Femur (tissue), 1 donor: ENCODE measurements at regions not wholly inside any gene's neighbourhood (a gene's known extent, or its start where the extent isn't known, plus 50 kb on each side); places are given as distances from the start of the nearest gene placed in this dataset.

Source experiments
- DNase-seq: peaks from one replicate; pipeline ENCODE4 v3.0.0-alpha.2; 2017

DNA sequence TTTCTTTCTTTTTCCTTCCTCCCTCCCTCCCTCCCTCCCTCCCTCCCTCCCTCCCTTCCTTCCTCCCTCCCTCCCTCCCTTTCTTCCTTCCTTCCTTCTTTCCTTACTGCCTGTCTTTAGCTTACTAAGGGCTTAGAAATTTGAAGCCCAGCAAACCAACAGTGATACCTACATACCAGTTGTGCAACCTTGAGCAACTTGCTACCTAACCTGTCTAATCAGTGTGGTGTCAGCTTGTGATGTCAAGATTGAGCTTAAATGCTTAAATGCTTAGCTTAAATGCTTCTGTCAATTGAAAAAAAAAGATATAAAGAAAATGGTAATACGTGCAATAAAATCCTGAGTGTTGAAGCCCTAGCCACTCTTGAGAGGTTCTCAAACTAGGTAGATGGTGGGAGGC, 728.6 kb downstream of the TRIML1 start:
- no peak for DNase-seq

DNA sequence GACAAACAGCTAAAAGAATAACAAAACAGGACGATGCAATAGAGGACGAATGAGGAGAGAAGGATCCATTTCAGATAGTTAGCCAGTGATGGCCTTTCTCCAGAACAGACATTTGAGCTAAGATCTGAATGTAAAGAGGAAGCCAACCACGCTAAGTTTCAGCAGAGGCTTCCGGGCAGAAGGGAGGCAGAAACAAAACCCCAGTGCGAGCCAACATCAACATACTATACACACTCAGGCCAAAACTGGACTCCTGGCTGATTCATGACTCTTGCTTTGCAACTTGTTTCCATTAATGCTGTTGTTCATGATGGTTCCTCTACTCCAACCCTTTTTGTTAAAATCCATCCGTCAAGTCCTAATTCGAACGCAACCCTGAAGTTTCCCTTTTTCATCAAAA, 730.3 kb downstream of the TRIML1 start:
- DNase-seq: peak; percentile 23

DNA sequence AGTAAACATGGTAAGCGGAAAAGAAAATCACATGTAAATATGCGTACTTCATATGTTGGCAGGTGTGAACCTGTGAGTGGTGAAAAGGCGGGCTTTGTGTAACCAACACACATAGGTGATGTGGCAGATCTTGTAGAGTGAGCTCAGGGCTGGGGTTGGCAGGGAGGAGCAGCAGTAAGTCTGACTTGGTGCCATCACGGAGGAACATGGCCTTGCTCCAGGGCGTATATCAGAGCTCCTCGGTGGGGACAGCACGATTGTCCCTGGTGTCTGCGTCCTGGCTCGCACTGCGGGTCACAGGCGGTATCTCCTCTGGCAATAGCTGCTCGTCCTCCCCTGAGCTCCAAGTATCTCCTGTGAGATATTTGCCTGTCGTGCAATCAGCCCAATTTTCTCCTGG, 733.6 kb downstream of the TRIML1 start:
- DNase-seq: no peak

DNA sequence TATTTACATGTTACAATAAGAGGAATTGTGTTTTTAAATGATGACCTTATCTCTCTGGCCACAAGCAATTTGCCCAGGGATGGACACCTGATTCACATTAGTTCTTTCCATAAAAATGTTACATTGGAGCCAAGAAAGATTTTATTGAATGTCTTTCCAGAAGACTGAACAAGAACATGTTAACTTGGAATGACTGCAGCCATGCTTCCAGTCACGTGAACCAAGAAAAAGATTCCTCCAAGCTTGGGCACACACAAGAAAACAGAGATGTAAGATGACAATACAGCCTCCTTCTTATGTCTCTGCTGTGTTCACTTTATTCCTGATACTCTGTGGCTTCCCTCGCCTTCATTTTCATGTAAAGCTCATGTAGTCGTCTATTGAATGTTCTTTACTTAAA, 737.6 kb downstream of the TRIML1 start:
- DNase-seq: no peak

DNA sequence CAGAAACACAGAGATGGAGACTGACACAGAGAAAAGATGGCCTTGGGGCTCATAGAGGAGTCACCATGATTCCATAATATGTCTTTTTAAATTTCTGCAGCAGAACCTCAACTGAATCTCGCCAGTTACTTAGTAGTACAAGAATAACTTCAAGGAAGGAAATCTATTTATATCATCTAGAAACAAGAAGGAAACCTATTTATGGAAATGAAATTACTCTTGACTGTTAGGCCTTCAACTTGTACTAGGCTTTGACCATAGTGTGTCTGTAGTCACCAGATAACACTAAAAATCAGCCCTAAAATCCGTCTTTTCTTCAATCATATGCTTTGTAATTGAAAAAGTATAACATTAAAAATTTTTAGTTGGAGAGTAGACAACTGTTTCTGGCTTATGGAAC, 740.4 kb downstream of the TRIML1 start:
- DNase-seq: no peak

DNA sequence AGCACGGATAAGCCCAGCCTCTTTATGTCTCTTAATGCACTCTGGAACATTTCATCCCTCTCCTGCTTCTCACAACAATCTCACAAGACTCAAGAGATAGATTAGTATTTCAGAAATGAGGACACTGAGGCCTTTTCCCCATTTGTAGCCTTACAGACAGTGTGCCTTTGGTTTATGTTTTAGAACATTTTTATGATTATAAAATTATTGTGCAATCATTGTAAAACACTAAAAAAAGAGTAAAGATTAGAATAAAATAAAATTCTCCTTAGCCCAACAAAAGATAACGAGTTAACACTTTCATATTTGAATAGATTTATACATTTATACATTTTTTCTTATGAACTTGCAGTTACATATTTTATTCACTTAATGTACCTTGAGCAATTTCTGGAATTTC, 748.7 kb downstream of the TRIML1 start:
- DNase-seq: no peak

DNA sequence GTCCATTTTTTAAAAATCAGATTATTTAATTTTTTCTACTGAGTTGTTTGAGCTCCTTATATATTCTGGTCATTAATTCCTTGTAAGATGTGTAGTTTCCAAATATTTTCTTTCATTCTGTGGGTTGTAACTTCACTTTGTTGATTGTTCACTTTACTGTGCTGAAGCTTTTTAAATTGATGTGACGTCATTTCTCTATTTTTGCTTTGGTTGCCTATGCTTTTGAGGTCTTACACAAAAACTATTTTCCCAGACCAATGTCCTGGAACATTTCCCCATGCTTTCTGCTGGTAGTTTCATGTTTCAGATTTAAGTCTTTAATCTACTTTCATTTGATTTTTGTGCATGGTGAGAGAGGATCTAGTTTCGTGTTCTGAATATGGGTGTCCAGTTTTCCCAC, 753.6 kb downstream of the TRIML1 start:
- DNase-seq: no peak

DNA sequence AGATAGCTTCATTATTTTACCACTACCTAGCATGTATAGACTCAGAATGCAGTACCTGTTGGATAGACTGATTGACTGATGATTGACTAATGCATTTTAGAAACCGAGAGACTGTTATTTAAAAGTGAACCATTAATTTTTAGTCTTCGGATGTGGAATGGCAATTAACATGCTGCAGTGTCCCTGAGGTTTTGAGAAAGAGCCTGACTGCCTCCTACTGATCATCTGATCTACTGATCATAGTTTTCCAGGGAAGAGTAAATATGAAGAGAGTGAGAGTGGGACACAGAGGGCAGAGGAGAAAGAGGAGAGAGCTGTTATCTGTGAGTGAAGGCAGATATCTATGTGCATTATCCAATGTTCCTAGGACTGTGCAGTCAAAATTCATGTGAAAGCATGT, 764.7 kb downstream of the TRIML1 start:
- DNase-seq: no peak

DNA sequence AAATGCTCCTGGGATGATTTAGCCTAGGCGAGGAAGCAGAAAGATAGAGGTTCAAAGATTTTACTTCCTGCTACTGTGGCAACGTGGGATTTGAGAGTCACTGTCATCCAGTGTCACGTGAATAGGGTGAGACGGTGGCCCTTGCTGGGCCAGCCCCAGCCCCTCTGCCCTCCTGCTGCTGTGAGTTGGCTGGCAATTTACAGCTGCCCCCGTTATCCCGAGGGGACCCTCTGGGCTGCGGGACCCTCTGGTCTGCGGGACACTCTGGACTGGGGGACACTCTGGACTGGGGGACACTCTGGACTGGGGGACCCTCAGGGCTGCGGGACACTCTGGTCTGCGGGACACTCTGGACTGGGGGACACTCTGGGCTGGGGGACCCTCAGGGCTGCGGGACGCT, 765.4 kb downstream of the TRIML1 start:
- no peak for DNase-seq

DNA sequence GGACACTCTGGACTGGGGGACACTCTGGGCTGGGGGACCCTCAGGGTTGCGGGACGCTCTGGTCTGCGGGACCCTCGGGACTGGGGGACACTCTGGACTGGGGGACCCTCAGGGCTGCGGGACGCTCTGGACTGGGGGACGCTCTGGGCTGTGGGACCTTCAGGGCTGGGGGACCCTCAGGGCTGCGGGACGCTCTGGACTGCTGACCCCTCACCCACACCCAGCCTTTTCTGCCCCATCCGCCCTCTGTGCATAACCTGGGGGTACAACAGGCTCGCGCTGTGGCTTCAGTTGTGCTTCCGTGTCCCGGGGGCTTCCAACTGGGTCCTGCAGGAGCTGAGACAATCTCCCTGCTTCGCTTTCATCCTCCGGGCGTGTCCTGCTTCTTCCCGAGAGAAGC, 766.0 kb downstream of the TRIML1 start:
- DNase-seq: no peak

DNA sequence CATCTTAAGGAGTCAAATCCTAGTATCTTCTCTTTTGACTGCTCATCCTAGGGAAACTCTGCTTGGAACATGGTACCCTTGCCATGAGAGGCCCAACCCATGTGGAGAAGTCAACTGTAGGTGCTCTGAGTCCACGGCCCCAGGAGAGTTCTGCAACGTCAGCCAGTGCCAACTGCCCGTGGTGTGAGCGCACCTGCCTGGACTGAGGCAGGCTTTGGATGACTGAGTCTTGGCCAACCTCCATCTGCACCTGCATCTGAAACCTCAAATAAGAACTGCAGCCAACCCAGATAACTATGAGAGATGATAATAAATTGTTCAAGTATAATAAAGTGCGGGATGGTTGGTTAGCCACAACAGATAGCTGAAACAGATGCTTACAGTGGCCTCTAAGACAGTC, 772.0 kb downstream of the TRIML1 start:
- no peak for DNase-seq

DNA sequence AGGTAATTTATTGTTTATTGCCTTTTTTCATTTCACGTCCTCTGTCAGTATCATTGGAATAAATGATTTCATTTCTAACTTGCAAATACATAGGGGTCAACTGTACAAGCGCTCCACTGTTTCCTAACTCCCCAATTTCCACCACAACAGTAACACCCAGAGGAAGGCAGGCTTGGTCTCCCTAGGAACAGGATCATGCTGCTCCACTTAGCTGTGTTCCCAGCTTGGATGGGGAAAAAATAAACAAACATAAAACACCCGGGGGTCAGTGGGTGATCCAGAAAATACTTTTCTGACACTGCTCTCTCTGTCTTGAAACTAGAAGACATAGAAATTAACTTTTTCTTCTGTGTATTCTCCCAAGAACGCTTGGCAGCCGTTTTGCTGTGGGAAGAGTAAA, 772.5 kb downstream of the TRIML1 start:
- DNase-seq: no peak

DNA sequence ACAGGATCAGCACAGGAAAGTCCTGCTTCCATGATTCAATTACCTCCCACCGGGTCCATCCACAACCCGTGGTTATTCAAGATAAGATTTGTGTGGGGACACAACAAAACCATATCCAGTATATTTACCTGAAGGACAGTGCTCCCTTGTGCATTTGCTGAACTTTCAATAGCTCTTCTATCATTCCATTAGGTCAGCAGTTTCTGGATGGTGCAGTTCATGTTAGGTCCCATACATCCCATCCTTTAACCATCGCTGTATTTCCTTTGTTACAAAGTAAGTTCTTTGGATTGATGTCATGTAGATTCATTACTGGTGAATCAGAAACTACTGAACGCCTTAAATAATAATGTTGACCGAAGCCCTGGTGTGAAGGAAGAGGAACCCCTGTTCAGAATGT, 775.9 kb downstream of the TRIML1 start:
- no peak for DNase-seq

DNA sequence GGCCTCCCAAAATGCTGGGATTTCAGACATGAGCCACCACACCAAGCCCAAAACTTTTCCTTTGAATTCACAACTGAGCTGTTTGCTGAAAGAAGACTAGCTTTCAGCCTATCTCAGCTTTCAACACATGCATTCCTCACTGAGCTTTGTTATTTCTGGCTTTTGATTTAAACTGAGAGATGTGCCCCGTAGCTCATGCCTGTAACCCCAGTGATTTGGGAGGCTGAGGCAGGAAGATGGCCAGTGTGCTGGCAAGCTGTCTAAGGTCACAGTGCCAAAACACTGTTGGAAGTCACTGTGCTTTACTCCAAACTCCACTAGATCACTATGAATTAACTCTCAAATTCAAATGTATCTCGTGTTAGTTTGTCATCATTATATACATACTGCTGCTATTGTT, 779.5 kb downstream of the TRIML1 start:
- DNase-seq: no peak

DNA sequence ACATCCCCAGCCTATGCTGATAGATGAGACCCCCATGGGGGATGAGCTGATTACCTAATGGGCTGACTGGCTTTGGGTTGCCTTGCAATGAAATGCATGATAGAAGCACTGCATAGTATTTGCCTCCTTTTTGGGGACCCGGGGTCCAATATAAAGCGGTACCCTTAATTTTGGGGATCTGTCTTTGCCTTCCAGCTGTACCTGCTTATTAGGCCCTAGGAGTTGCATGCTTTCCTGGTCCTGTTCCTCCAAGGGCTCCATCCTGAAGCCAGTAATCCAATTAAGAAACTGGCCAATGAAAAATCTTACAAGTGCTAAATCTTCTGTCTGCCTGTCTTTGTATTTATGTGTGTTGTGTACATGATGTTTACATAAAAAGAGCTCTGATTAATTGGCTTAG, 791.6 kb downstream of the TRIML1 start:
- DNase-seq: no peak

DNA sequence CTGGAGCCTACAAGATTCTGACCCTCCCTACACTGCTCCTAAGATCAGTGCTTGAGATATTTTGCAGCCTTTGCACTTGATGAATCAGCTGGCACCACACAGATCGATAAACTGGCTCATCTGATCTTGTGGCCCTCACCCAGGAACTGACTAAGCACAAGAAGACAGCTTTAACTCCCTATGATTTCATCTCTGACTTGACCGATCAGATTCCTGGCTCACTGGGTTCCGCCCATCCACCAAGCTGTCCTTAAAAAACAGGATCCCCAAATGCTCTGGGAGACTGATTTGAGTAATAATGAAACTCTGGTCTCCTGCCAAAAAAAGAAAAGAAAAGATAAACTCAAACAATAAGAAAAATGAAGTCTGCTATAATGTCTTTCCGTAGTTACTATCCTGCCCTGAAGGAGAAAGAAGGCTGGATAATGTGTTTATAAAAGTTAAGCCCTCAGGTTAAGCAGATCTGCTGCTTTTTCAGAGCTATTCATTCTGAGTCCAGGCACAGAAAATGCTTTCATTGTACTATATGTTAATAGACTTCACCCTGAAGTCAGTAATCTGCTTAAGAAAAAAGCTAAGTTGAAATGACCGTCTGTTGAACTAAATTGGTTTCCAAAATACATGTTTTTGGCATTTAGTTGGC, 795.2 kb downstream of the TRIML1 start:
- no peak for DNase-seq

DNA sequence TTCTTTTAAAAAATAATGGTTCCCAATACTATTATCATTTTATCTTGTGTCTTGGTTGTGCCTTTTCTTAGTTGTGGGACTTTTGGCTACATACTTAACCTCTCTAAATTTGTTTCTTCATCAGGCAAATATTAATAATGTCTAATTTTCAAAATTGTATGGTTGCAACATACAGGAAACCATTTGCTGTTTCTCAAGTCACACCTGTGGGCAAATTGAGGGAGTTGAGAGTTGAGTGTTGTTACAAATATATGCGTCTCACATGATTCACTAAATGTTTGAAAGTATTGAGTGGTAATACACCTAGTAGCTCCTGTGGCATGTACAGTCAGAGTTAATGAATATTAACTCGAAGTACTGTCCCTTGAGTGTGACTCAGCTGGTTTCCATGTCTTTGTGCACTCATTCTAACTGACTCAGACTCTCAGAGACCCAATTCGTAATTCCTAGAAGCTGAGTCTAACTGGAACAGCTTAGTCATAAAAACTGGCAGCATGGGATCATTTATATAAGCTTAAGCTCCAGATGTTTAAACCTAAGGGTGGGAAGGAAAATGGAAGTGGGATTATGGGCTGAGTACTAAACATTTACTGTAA, 802.4 kb downstream of the TRIML1 start:
- peak; percentile 20 for DNase-seq

DNA sequence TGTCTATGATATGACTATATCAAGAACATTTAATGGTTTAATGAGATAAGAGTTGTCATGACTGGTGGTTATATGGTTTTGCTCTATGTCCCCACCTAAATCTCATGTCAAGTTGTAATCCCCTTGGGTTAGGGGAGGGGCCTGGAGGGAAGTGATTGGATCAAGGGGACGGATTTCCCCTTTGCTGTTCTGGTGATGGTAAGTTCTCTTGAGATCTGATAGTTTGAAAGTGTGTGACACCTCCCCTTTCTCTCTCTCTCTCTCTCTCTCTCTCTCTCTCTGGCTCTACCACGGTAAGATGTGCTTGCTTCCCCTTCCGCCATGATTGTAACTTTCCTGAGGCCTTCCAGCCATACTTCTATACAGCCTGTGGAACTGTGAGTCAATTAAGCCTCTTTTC, 803.4 kb downstream of the TRIML1 start:
- no peak for DNase-seq

DNA sequence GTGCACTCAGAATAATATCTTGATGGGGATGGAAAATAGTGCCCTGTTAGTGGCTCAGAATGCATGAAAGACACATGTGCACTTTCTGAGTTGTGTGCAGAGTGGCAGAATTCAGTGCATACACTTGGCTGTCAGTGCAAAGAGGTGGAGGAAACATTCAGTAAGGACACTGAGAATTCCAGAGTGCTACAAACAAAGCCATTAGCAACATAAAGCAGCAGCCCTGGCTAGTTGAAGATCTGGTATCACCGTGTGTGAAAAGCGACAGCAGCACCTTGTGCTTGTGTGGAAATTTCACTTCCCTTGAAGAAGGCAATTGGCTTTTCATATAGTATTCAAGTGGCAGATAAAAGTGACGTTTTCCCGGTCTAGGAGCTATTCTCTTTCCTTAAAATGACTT, 810.4 kb downstream of the TRIML1 start:
- no peak for DNase-seq

DNA sequence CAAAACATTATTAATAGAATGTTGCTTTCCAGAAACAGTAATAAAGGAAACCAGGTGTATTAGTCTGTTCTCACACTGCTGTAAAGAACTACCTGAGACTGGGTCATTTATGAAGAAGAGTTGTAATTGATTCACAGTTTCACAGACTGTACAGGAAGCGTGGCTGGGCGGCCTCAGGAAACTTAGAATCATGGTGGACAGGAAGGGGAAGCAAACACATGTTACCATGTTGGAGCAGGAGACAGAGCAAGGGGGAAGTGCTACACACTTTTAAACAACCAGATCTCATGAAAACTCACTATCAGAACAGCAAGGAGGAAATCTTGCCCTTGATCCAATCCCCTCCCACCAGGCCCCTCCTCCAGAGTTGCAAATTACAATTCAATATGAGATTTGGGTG, 815.8 kb downstream of the TRIML1 start:
- DNase-seq: no peak

DNA sequence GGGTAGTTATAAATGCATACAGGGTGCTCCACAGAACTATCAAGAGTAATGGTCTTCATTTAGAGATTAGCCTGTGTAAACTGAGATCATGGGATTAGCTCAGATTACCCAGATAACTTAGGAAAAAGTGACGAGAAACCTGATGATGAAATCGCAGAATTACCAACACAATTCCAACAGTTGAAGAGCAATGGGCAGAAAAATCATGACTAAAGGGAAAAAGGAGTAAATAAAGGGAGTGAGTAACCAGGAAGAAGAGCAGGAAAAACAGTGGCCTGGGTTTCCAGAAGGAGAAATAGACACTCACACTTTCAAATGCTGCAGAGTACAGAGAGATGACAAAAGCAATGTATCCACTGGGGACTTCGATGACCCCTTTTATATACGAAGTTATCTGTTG, 817.3 kb downstream of the TRIML1 start:
- DNase-seq: no peak

DNA sequence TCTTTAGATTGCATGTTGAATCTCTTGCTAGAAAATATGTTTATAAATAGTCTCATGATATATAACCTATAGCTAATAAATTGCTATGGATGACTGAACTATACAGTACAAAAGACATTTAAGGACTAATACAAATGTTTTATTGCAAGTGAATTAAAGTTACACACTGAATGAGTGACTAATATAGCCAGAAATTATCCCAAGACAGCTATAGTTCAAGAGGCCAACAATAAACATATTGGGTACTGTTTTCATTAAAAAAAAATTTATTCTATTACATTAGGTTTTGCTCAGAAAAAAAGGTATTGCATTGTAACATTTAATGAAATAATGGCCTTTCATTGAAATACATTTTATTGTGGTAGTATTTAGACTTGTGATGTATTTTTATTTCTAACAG, 819.1 kb downstream of the TRIML1 start:
- no peak for DNase-seq

DNA sequence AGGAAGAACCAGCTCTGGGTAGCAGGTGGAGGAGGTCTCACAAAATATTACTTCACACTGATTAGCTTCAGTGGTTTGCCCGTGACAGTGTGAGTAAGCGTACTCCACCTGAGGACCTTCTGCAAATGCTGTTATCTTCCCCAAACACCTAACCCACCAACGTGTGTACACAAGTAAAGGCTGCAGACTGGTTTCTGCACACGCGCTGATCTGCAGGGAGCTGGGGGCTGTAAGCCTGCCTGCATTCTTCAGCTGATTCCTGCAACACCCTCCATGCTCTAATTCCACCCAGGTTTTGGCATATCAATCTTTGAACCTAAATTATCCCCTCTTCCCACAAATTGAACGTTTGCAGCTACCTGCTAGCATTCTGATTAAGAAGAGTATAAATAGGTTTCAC, 820.2 kb downstream of the TRIML1 start:
- no peak for DNase-seq

DNA sequence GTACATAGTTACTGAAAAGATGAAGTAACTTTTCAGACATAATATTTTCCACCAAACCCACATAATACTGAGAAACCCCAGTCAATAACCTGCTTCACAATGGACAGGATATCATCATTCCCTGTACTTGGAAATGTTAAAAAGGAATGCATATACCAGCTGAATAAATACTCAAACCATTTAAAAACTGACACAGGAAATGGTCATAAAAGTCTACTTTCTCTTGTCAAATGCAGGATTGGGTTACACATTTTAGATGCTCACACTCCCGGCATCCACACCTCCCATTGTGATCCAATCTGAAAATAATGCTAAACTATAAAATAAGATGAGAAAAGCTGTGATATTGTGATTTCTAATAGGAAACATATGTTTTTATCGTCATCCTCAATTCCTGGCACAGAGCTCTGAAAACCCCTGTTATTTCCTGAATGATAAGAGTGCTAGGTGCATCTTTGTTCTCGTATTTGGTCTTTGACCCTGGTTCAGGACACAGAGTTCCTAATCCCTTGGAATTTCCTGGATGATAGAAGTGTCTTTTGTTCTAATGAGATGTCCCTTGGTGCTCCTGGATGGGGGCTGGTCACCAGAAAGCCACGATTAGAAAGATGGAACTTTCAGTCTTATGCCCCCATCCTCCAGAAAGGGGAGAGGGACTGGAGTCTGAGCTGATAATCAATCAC, 821.3 kb downstream of the TRIML1 start:
- DNase-seq: no peak

DNA sequence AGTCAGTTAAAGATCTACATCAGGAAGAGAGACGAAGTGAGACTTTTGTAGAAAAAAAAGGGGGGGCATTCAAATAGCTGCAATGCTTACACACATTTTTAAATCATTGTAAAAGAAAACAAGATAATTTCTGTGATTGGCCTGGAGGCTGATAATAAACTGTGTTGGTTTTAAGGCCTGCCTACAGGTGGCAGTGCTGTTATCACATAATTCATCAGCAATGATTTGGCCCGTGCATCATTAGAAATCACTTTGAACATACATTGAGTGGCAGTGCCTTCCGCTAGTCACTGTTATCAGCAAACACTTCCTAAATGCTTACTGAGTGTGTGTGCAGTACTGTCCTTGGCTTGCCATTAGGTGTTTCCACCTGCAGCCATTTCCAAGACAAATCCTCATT, 831.9 kb downstream of the TRIML1 start:
- DNase-seq: no peak
